PC-9 (cell line): ENCODE measurements at regions not wholly inside any gene's neighbourhood (a gene's known extent, or its start where the extent isn't known, plus 50 kb on each side); places are given as distances from the start of the nearest gene placed in this dataset.

ENCODE experiments used
- CTCF ChIP-seq: fragments of 200-600 bp; sonication (generic); conservative IDR thresholded peaks from 2 replicates; pipeline ENCODE4 v1.6.1; 2017; ENCODE audit warnings: mixed run types, antibody characterized with exemption, mild to moderate bottlenecking, moderate library complexity
- EZH2 ChIP-seq: fragments of 200-600 bp; sonication (generic); IDR thresholded peaks from 2 replicates; pipeline ENCODE4 v1.8.0; 2017; ENCODE audit warnings: antibody characterized with exemption, low read depth

GRCh38 chr4:187118166-187118565 is 394.5 kb upstream of the FAT1 start:
- no peak for TF ChIP-seq CTCF
- no peak for TF ChIP-seq EZH2
